ENCODE measurements at regions not wholly inside any gene's neighbourhood (a gene's known extent, or its start where the extent isn't known, plus 50 kb on each side); places are given as distances from the start of the nearest gene placed in this dataset.

DNA sequence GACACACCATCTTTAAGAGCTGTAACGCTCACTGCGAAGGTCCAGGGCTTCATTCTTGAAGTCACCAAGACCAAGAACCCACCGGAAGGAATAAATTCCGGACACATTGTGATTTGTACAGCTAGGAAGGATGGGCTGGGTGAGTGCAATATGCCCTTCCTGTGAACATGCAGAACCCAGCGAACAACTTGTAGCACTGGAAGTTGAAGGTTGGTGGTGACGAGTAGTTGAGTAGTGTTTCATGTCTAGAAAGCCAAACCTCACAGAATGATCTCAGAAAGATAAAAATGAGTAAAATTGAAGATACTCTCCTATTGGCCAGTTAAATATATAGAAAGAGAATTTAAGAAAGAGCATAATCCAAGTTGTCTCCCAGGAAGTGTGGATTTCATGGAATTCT, 462.2 kb upstream of the CFAP20DC start:
- Histone ChIP-seq H3K4me3 (ENCODE audit: low read depth in 1 of 3, low read length in 3 of 3) (no peak overlapping the region), H3K36me3 (ENCODE audit: control insufficient read depth in 4 of 4, insufficient read depth in 3 of 4, low read depth in 1 of 4, low read length in 3 of 4) (no peaks in the 10 kb centered on the region), H3K4me1 (ENCODE audit: control insufficient read depth in 4 of 4, insufficient read depth in 4 of 4, low read length in 3 of 4) (no peaks in the 10 kb centered on the region), H3K27ac (ENCODE audit: low read depth in 1 of 2, low read length in 2 of 2) (no peak overlapping the region), H3K9me3 (ENCODE audit: control insufficient read depth in 4 of 4, low read length in 3 of 4) (no peaks in the 10 kb centered on the region), H3K27me3 (ENCODE audit: control insufficient read depth in 4 of 4, insufficient read depth in 4 of 4, low read length in 3 of 4) (no peaks in the 10 kb centered on the region), H3K9ac (ENCODE audit: low read depth in 1 of 2, low read length in 2 of 2) (no peak overlapping the region)
- TF ChIP-seq HNF4G (IDR thresholded peaks at IDR 0.05): no peak
- TF ChIP-seq, protein P1, sequence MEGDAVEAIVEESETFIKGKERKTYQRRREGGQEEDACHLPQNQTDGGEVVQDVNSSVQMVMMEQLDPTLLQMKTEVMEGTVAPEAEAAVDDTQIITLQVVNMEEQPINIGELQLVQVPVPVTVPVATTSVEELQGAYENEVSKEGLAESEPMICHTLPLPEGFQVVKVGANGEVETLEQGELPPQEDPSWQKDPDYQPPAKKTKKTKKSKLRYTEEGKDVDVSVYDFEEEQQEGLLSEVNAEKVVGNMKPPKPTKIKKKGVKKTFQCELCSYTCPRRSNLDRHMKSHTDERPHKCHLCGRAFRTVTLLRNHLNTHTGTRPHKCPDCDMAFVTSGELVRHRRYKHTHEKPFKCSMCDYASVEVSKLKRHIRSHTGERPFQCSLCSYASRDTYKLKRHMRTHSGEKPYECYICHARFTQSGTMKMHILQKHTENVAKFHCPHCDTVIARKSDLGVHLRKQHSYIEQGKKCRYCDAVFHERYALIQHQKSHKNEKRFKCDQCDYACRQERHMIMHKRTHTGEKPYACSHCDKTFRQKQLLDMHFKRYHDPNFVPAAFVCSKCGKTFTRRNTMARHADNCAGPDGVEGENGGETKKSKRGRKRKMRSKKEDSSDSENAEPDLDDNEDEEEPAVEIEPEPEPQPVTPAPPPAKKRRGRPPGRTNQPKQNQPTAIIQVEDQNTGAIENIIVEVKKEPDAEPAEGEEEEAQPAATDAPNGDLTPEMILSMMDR (IDR thresholded peaks at IDR 0.05; ENCODE audit: low read depth, low read length, missing input control): no peak
- no peak for TF ChIP-seq YY1 (IDR thresholded peaks at IDR 0.05)
- WGBS: 75% methylated on average over 6 of the region's 6 CpGs
- DNase-seq (ENCODE audit: low spot score): no peak

DNA sequence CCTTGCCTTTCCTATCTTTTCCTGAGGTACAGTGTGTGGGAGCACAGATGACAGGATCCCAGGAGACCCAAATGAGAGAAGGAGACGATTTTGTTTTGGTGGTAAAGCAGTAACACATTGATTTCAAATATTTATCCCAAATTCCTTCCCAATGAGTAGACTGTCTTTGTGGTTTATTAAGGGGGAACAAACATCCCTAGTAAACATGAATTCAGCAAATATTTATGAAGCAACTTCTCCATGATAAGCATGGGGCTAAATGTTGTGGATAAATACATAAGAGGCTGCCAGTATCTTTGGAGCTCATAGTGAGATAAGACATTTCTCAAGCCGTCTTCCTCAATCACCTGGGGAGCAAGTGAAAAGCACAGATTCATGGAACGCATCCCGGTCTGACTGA, 460.8 kb upstream of the CFAP20DC start:
- Histone ChIP-seq H3K4me3 (ENCODE audit: low read depth in 1 of 3, low read length in 3 of 3) (no peak overlapping the region), H3K9ac (ENCODE audit: low read depth in 1 of 2, low read length in 2 of 2) (no peak overlapping the region), H3K4me1 (ENCODE audit: control insufficient read depth in 4 of 4, insufficient read depth in 4 of 4, low read length in 3 of 4) (no peaks in the 10 kb centered on the region), H3K27me3 (ENCODE audit: control insufficient read depth in 4 of 4, insufficient read depth in 4 of 4, low read length in 3 of 4) (no peaks in the 10 kb centered on the region), H3K36me3 (ENCODE audit: control insufficient read depth in 4 of 4, insufficient read depth in 3 of 4, low read depth in 1 of 4, low read length in 3 of 4) (no peaks in the 10 kb centered on the region), H3K9me3 (ENCODE audit: control insufficient read depth in 4 of 4, low read length in 3 of 4) (no peaks in the 10 kb centered on the region), H3K27ac (ENCODE audit: low read depth in 1 of 2, low read length in 2 of 2) (no peak overlapping the region)
- WGBS: 22% methylated on average over 4 of the region's 4 CpGs
- DNase-seq (ENCODE audit: low spot score): no peak
- no peak for TF ChIP-seq NR2F2 (IDR thresholded peaks at IDR 0.05)
- TF ChIP-seq RAD21 (IDR thresholded peaks at IDR 0.05): no peak
- TF ChIP-seq RXRA (IDR thresholded peaks at IDR 0.05): no peak
- TF ChIP-seq EGR1 (IDR thresholded peaks at IDR 0.05; ENCODE audit: low read depth in 2 of 2): no peak
- TF ChIP-seq HNF4G (IDR thresholded peaks at IDR 0.05): no peak
- TF ChIP-seq, protein P2, sequence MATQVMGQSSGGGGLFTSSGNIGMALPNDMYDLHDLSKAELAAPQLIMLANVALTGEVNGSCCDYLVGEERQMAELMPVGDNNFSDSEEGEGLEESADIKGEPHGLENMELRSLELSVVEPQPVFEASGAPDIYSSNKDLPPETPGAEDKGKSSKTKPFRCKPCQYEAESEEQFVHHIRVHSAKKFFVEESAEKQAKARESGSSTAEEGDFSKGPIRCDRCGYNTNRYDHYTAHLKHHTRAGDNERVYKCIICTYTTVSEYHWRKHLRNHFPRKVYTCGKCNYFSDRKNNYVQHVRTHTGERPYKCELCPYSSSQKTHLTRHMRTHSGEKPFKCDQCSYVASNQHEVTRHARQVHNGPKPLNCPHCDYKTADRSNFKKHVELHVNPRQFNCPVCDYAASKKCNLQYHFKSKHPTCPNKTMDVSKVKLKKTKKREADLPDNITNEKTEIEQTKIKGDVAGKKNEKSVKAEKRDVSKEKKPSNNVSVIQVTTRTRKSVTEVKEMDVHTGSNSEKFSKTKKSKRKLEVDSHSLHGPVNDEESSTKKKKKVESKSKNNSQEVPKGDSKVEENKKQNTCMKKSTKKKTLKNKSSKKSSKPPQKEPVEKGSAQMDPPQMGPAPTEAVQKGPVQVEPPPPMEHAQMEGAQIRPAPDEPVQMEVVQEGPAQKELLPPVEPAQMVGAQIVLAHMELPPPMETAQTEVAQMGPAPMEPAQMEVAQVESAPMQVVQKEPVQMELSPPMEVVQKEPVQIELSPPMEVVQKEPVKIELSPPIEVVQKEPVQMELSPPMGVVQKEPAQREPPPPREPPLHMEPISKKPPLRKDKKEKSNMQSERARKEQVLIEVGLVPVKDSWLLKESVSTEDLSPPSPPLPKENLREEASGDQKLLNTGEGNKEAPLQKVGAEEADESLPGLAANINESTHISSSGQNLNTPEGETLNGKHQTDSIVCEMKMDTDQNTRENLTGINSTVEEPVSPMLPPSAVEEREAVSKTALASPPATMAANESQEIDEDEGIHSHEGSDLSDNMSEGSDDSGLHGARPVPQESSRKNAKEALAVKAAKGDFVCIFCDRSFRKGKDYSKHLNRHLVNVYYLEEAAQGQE (IDR thresholded peaks at IDR 0.05): no peak
- TF ChIP-seq, protein P3, sequence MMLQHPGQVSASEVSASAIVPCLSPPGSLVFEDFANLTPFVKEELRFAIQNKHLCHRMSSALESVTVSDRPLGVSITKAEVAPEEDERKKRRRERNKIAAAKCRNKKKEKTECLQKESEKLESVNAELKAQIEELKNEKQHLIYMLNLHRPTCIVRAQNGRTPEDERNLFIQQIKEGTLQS (IDR thresholded peaks at IDR 0.05): no peak
- TF ChIP-seq FOXA2 (IDR thresholded peaks at IDR 0.05): no peak
- no peak for TF ChIP-seq YY1 (IDR thresholded peaks at IDR 0.05)
- no peak for TF ChIP-seq TAF1 (conservative IDR thresholded peaks at IDR 0.05)
- TF ChIP-seq FOXA1 (IDR thresholded peaks at IDR 0.05): no peak
- TF ChIP-seq SP1 (IDR thresholded peaks at IDR 0.05): no peak
- no peak for TF ChIP-seq GABPA (IDR thresholded peaks at IDR 0.05 in 1 of 2, conservative IDR thresholded peaks at IDR 0.05 in 1 of 2)

DNA sequence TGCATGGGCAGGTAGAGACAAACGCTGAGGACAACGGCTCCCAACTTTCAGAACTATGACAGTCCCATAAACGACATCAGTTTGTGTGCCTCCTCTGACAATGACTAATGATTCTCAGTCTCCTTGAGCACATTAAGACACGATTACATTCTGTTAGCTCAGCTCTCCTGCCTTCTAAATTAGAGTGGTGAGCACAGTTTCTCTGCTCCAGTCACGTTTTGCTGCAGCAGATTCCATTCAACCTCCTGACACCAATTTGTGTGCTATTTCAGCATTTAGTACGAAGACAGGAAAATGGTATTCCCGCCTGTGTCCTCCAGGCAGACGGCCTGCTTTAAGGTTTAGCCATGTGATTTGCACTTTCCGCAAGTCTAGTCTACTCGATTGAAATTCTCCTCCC, 458.4 kb upstream of the CFAP20DC start:
- 77% methylated on average over 10 of the region's 10 CpGs for WGBS
- Histone ChIP-seq H3K9ac (ENCODE audit: low read depth in 1 of 2, low read length in 2 of 2) (no peak overlapping the region), H3K36me3 (ENCODE audit: control insufficient read depth in 4 of 4, insufficient read depth in 3 of 4, low read depth in 1 of 4, low read length in 3 of 4) (no peaks in the 10 kb centered on the region), H3K4me1 (ENCODE audit: control insufficient read depth in 4 of 4, insufficient read depth in 4 of 4, low read length in 3 of 4) (no peaks in the 10 kb centered on the region), H3K4me3 (ENCODE audit: low read depth in 1 of 3, low read length in 3 of 3) (no peak overlapping the region), H3K27me3 (ENCODE audit: control insufficient read depth in 4 of 4, insufficient read depth in 4 of 4, low read length in 3 of 4) (peaks cover 0 to 3% (median 0%) of the 10 kb centered on the region in 4 donors), H3K9me3 (ENCODE audit: control insufficient read depth in 4 of 4, low read length in 3 of 4) (no peaks in the 10 kb centered on the region), H3K27ac (ENCODE audit: low read depth in 1 of 2, low read length in 2 of 2) (no peak overlapping the region)
- DNase-seq (ENCODE audit: low spot score): no peak
- TF ChIP-seq HNF4A (conservative IDR thresholded peaks at IDR 0.05) (no peak), EGR1 (IDR thresholded peaks at IDR 0.05; ENCODE audit: low read depth in 2 of 2) (no peak), HNF4G (IDR thresholded peaks at IDR 0.05) (no peak), GABPA (IDR thresholded peaks at IDR 0.05 in 1 of 2, conservative IDR thresholded peaks at IDR 0.05 in 1 of 2) (no peak), RXRA (IDR thresholded peaks at IDR 0.05) (no peak), RAD21 (IDR thresholded peaks at IDR 0.05) (no peak), NR2F2 (IDR thresholded peaks at IDR 0.05) (no peak), SP1 (IDR thresholded peaks at IDR 0.05) (no peak)
- TF ChIP-seq, protein P4, sequence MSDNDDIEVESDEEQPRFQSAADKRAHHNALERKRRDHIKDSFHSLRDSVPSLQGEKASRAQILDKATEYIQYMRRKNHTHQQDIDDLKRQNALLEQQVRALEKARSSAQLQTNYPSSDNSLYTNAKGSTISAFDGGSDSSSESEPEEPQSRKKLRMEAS (IDR thresholded peaks at IDR 0.05): no peak
- TF ChIP-seq, protein P2 (IDR thresholded peaks at IDR 0.05): no peak
- TF ChIP-seq, protein P1 (IDR thresholded peaks at IDR 0.05; ENCODE audit: low read depth, low read length, missing input control): no peak
